PC-9 (cell line): ENCODE measurements at regions not wholly inside any gene's neighbourhood (a gene's known extent, or its start where the extent isn't known, plus 50 kb on each side); places are given as distances from the start of the nearest gene placed in this dataset.

Source experiments
- EZH2 ChIP-seq: fragments of 200-600 bp; sonication (generic); IDR thresholded peaks from 2 replicates; pipeline ENCODE4 v1.8.0; 2017; ENCODE audit warnings: antibody characterized with exemption, low read depth
- TF ChIP-seq, protein P1 (sequence below): fragments of 200-600 bp; sonication (generic); conservative IDR thresholded peaks from 2 replicates; pipeline ENCODE4 v1.6.1; 2017; ENCODE audit warnings: mixed run types, antibody characterized with exemption, mild to moderate bottlenecking, moderate library complexity

DNA sequence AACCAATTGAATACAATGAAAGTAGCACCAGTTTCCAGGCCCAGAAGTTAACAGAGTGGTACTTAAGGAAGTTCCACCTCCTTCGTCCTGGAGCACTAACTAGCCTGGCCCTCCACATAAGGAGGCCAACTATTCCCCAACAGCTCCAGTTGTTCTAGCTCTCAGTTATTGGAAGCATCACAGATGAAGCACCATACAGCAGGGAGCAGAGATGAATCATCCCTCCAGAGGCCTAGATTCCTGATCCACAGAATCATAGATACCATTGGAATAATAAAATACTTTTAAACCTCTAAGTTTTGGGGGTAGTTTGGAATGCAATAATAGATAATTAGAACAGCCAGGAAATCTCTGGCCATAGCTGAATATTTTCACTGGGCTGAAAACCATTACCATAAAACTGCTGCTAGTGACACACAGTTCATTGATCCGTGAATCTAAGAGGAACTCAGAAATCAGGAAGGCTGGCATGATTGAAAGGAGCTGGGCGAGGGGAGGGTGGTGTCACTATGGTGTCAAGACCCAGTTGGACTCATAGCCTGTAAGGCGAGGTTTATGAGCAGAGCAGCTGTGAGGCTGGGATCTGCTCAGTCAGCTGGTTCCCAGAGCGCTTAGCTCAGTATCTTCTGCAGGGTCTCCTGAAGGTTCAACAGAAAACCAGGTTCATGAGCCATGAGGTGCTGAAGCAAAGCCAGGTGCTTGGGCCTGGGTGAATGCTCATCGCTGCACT is 371.4 kb upstream of the TMTC1 start:
- TF ChIP-seq, protein P1, sequence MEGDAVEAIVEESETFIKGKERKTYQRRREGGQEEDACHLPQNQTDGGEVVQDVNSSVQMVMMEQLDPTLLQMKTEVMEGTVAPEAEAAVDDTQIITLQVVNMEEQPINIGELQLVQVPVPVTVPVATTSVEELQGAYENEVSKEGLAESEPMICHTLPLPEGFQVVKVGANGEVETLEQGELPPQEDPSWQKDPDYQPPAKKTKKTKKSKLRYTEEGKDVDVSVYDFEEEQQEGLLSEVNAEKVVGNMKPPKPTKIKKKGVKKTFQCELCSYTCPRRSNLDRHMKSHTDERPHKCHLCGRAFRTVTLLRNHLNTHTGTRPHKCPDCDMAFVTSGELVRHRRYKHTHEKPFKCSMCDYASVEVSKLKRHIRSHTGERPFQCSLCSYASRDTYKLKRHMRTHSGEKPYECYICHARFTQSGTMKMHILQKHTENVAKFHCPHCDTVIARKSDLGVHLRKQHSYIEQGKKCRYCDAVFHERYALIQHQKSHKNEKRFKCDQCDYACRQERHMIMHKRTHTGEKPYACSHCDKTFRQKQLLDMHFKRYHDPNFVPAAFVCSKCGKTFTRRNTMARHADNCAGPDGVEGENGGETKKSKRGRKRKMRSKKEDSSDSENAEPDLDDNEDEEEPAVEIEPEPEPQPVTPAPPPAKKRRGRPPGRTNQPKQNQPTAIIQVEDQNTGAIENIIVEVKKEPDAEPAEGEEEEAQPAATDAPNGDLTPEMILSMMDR = no peak
- no peak for TF ChIP-seq EZH2
